Fibroblast of skin of scalp (primary cell): ENCODE measurements at regions not wholly inside any gene's neighbourhood (a gene's known extent, or its start where the extent isn't known, plus 50 kb on each side); places are given as distances from the start of the nearest gene placed in this dataset.
"Not testable (repeated sequence)": the region's sequence is repeated elsewhere in the genome, so short reads cannot be mapped to it uniquely, and the experiment has no call there.

Source experiments
- DNase-seq: peaks from one replicate; pipeline ENCODE4 v3.0.0-alpha.2; 2013

DNA sequence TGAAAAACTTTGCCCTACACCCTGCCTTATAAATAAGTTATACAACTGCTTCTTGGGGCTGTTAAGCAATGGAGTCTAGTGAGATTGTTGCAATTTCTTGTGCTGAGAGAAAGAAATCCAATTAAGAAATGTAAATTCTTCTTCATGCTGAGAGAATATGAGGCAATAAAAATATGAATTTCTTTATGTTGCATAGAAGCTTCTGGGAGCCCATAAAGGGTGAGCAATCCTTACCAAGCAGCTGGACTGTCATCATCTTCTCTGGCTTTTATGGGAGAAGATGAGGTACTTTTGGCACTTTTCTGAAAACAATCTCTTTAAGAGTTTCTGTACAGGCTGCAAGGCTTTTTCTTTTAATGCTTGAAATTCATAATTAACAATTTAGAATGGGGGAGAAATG lies 204.3 kb downstream of the DMRTA1 start:
- no peak for DNase-seq

DNA sequence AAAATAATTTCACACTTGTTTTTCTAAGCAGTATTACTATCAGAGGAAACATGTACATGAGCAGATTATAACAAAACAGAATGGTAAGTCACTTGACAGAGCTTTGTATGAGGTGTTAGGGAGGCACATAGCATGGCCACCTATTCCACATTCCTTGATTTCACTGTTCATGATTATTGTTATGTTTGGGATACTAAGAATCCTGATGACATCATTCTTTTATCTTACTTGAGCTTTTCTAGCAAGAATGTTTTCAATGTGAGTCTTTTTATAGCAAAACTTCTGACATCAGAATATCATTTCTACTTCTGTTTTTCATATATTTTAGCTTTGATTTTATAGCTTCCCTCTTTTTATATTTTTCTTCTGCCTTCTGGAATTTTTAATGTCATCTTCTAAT lies 208.2 kb downstream of the DMRTA1 start:
- no peak for DNase-seq

DNA sequence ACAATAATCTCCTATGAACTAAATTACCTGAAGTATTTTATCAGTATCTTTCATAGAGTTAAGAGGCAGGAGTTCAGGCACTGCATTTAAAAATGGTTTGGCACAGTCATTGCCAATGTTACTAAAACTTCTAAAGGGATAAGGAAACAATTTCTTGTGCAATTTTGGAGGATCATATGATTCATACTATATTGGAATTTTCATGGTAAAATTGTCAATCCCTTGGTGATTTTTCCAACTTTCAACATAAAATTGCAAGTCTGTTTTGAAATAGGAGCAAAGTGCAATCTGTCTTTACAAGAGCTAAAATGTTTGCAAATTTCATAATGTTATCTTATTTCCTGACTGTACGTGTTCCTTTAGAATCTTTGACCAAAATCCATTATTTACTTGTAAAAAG lies 211.1 kb downstream of the DMRTA1 start:
- no peak for DNase-seq

DNA sequence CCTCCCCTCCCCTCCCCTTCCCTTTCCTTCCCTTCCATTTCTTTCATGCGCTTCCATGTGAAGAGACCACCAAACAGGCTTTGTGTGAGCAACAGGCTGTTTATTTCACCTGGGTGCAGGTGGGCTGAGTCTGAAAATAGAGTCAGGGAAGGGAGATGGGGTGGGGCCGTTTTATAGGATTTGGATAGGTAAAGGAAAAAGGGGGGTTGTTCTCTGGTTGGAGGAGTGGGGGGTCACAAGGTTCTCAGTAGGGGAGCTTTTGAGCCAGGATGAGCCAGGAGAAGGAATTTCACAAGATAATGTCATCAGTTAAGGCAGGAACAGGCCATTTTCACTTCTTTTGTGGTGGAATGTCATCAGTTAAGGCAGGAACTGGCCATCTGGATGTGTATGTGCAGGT lies 211.9 kb downstream of the DMRTA1 start:
- DNase-seq, result not testable (repeated sequence)

DNA sequence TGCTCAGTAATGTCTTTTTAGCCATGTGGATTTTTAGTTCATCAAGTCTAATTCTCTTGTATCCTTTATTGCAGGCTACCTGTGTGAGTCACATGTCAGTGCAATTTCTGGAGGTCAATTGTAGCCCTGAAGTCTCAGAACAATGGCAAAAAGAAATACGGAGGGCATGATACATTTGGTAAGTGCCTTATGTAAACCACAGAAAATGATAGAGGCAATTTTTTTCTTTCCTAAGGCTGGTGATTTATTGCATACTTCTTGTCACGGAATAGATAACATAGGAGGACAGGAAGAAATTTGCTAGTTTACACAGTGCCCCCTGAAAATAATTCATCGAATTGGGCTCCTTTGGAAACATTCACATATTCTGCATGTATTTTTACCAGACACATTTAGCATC lies 235.9 kb downstream of the DMRTA1 start:
- DNase-seq, result no peak

DNA sequence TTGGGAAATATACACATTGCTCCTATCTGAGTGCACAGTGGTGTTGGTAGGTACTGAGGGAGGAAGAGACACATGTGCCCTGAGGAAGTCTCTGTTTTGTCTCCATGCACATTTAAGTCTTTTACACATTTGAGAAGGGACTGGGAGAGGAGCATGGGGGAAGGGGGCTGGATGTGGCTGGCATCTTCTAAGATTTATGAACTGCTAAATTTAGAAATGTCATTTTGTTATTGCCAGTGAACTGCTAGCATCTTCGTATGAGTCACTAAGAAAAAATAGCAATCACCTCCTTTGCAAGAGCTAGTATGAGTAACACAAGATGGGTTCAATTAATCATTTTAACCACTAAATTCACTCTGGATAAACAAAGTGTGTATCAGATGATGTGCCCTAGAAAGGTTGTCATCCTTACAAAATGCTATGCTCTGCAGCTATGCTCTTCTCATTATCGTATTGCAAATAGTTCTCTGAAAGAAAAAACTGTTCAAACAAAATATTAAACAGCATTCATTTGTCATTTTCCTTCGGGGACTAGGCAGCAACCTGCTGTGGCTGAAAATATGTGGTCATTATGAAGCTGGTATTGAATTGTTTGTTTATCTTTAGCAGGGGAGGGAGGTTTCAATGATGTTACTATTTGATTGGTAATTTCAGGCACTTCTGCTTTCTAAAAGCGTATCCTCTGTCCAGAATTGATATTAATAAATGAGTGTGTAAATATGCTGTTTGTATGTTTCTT lies 236.5 kb downstream of the DMRTA1 start:
- DNase-seq, result peak; percentile 64

DNA sequence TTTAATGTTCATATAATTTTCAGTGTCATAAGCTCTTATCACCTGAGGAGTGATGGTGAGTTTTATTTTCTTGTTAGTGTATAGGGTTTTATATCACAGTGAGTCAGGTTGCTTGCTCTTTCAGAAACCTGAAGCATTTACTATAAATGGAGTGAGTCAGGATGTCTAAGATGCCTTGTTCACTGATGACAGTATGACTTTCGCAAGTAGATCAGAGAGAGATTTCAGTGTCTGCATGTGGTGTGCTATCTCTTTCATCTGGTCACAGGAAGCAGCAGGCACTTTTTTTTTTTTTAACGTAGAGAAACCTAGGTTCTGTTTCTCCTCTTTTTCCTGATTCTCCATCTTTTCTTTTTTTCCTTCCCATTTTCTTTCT lies 237.1 kb downstream of the DMRTA1 start:
- peak; percentile 32 for DNase-seq

DNA sequence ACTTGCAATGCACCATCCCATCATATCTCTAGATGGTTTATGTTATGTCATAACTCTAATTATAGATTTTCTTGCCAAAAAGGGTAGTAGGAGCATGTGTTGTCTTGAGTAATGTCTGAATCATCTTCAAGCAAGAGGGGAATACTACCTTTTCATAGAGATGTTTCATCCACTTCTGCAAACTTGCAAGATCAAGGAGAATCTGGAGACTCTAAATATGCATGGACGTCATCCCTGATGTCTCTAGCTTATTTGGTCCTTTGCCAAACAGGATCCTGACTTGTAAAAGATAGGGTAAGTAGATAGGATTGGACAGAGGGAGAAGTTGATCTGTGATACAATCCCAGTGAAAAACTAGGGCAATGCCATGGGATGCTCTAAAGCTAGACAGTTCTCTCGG lies 246.5 kb downstream of the DMRTA1 start:
- DNase-seq, result no peak

DNA sequence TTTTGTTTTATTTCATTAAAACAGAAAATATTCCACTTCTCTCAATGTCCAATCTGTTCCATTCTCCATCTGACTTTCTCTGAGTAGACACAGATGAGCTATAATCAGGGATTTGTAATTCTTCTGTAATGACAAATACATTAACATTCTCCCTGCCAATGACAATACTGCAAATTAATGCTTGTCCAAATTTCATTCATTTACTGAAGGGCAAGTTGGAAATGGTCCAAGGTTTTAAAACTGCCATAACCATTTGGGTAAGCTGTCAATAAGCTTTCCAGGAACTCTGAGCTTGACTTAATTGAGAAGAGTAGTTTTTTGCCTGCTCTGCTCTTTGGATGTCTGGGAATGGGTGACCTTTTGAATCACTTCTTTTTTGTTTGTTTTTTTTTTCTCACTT lies 253.5 kb downstream of the DMRTA1 start:
- DNase-seq, result no peak

DNA sequence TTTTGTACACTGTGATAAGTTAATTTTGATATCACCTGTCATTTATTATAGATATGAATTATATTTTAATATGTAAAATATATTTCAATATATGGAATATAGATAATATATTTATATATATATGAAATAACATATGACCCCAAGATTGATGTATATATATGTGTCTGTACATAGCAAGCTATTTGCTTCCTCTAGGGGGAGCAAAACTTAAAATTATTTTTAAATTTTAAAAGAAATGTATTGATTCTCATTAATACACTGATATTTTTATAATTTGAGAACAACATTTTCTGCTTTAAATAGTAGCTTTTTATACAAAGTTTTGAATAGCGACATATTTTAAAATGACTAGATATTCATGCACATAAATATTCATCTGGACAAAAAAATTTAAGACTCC lies 272.0 kb downstream of the DMRTA1 start:
- DNase-seq, result no peak

DNA sequence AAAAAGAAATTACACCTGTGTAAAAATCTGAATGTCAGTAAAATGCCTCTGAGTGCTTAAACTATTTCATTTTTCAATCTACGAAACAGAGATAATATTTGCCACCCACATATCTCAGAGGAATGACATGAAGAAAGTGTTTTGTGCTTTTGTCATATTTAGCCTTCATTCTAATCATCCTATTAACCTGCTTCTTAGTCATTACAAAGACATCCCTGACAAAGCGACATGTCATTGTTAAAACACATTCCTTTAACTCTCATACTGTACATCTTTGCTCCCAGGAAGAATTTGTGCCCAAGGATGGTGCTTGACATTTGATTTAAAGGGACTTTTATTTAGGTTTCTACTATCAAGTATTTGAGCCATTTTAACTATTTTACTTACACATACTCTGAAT lies 275.9 kb downstream of the DMRTA1 start:
- DNase-seq, result no peak

DNA sequence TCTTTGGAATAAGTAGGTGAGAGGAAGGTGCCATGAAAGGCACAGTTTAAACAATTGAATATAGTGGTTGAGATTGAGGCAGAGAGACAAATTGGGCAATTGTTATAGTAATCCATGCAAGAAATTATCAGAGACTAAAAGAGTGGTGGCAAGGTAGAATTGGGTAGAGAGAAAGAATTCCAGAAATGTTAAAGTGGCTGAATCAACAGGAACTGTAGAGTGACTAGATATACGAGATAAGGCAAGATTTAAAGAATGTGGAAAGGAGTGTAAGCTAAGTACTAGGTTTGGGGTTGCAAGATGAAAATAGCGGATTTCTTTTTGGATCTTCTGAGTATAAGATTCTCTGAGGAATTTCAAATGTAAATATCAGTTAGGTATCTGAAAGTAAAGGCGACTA lies 285.2 kb downstream of the DMRTA1 start:
- no peak for DNase-seq

DNA sequence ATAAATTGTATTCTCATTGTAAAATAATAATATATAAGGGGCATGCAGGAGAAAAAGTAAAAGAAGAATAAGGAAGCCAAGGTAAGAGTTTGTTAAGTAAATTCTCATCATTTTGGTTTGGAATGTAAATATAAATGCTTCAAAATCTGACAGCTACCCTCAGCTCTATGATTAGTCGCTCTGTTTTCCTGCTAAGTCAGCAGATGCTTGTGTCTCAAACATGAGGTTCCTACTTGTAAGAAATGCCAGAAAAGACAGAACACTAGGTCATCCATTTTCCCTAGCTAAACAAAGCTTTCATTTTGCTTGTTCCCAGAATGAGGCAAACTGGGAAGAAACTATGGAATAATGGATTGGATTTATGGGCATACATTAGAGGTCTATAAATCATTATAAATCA lies 293.1 kb downstream of the DMRTA1 start:
- DNase-seq, result no peak

DNA sequence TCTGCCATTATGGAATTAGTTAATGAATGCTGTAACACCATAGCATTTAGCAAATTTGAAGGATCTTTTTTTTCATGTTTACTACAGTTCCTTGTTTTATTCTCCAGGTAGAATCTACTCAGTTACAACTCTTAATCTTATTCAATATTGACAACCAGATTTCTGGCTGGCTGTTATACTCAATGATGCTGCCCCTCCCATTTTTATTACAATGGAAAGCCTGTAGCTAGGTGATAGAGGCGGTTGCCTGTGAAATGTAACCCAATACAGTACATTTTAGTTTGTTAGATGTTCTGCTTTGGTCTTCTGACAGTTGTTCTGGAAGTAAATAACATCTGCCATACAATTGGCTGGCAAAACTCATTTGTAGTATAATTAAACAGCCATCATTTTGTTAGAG lies 294.2 kb downstream of the DMRTA1 start:
- DNase-seq, result no peak

DNA sequence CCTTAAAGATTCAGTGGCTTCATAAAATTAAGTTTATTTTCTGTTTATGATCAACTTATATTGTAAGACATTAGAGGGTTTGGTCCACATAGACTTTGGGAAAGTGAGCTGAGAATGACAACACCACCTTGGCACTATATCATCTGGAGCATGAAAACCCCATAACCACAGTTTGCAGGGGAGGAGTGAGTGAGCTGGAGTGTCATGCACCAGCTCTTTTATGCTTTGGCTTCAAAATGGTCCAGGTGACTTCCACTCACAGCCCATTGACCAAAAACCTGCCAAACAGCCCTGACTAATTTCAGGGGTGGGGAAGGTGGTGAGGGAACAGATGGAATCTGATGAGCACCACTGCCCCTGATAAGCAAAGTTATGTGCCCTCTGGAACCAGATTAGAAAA lies 295.8 kb downstream of the DMRTA1 start:
- no peak for DNase-seq

DNA sequence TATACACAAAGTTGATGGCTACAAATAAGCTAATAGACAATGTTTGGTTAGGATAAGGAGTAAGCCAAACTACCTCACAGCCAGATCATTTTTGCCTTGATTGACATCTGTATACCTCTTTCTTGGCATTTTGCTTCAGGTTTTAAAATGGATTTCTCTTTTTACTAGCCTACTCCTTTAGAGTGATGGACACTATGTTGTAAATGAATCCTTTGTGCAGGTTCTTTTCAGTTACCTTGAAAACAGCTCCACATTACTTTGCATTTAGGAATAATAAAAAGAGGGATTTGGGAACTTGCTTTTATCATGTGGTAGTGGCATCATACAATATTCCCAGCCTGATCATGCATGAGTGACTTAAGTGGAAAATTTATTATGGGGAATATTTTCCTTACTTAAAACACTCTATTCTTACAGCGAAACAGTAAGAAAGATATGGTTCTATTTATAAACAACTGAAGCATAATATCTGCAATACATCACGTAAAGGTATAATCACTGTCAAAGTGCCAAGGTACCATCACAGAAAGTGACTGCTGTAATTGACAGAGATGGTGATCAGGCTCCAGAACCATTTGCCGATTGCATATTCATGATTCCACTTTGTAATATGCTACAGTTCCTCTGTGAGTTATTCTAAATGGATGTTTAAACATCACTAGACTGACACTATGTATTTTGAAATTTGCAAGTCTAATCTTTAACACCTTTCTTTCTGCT lies 327.0 kb downstream of the DMRTA1 start:
- DNase-seq, result no peak

DNA sequence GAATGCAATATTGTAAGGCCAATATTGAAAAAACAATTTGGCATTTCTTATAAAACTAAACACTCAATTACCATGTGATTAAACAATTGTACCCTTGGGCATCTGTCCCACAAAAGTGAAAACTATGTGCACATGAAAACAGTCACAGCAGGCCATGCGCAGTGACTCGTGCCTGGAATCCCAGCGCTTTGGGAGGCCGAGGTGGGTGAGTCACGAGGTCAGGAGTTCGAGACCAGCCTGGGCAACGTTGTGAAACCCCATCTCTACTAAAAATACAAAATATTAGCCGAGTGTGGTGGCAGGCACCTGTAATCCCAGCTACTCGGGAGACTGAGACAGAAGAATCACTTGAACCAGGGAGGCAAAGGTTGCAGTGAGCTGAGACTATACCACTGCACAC lies 343.7 kb downstream of the DMRTA1 start:
- DNase-seq, result no peak

DNA sequence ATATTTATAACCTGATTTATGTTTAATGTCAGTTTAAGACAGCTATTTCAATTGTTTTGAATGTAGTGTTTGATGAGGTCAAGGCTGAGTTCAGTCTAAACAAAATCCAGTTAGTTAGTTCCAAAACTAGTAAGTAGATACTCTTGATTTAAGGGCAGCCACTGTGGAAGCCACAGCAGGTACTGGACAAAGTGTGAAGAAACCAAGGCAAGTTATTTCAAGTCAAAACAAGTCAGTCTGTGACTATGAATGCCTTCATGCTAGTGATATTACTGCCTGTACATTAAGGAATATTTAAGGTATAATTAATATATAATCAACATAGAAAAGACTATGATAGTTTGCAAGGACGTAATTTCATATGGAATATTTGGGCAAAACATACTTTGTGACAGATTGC lies 362.3 kb downstream of the DMRTA1 start:
- DNase-seq, result no peak

DNA sequence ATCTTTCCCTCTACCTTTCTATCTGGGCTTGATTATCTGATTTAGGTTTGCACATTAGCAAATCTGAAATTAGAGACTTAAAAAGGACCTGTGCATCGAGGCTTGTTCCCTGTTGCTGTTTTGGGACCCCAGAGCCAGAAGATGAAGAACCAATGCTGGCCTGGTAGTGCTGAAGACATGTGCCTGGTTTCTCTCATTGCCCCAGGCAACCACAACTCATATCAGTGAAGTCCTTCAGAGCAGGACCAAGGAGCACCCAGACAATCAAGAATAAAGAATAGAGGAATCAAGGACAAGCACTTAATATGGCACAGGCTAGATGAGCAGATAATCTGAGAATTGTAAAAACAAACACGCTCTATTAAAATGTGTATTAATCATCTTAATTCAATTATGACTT lies 362.7 kb downstream of the DMRTA1 start:
- DNase-seq, result no peak

DNA sequence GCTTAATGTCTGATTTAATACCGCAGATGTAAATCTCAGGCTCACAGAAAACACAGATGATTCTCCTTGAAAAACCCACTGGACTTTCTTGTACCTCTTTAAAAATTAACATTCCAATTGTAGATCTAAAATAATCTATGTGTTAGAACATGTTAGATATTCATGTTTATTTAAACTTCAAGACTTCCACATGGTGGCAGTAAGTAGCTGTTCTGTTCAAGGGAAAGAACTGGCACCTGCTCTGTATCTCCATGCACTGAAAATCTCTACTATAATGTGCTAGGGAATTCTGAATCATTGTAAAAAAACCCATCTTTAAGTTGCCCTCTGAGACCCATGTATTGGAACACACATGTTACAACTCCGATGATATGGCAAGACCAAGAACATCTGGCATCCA lies 366.9 kb downstream of the DMRTA1 start:
- peak; percentile 43 for DNase-seq

DNA sequence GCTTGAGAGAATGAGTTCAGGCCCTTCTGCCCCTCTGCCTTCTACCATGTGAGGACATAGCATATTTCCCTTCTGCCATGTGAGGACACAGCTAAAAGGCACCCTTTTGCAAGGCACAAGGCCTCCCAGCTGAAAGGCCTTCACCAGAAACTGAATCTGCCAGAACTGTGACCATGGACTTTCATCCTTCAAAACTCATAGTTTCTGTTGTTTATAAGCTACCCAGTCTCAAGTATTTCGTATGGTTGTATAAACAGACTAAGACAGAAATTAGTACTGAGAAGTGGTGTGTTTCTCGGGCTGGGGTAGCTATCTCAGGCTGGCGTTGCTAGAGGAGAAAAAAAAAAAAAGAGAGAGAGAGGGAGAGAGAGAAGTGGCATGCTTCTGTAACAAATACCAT lies 368.6 kb downstream of the DMRTA1 start:
- no peak for DNase-seq

DNA sequence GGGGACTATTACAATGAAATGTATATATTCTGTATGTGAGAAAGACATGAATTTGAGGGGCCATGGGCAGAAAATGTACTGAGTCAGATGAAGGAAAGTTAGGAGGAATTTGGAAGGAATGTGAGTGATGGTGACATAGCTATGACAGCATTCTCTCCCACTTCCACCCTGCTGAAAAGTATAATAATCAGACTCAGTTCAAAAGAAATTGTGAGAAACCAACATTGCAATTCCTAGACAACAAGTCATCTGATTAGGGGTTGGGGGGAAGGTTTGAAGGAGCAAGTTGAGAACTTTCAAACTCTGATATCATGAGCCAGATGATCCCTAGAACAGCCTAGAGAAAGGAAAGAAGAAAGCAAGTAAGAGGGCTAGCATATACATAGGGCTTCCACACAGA lies 370.6 kb downstream of the DMRTA1 start:
- peak; percentile 76 for DNase-seq

DNA sequence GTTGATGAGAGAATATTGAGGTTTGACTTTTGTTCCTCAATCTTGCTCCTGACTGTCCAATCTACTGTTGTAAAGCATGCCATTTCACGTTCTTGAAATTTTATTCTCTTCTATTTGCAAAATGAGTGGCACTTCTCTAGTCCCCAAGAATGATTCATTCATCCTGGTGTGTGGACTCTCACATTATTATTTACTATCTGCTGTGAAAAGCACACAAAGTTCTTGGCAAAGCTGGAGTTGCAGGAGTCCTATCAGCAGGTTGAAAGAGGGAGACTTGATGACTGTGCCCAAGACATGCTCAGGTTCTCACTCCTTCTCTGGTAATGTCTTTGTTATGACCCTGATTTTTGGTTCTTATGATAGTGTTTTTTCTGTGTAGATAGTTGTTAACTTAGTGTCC lies 382.6 kb downstream of the DMRTA1 start:
- no peak for DNase-seq

DNA sequence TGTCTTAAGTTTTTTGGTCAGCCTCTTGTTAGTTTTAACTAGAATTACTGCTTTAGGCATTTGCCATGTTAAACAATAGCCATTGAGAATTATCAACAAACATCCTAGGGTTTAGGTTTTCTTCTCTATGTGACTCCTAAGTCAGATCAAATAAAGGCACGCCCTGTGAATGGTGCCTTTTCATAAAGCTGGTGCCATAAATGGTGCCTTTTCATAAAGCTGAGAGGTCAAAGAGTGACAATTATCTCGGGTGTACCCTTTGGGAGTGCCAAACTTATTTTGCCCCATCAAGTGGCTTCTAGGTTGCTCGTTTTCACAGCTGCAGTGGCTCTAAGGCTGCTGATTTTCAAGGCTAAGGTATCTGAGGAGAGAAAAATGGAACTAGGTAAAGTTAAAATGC lies 391.6 kb downstream of the DMRTA1 start:
- DNase-seq, result no peak

DNA sequence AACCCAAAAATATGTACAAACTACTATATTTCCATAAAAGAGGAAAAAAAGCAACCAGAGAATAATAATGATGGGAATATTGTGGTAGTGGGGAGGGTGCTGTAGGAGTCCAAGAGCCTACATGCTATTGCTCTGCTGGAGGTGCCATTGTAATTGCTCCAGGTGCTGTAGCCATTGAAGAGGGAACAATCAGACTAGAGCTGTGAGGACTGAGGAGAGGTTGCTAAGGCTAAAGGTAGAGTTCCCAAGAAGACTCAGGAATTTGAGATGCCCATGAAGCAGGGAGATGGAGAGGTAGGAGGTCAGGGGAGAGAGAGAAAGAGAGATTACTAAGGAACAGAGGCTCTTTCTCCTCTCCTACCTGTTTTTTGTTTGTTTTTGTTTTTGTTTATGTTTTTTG lies 394.0 kb downstream of the DMRTA1 start:
- no peak for DNase-seq
